Stimulated activated CD8-positive, alpha-beta memory T cell treated with anti-CD3 and anti-CD28 coated beads, Interleukin-7, amount 100 ng/mL, for 48 hours (primary cell): ENCODE measurements at regions not wholly inside any gene's neighbourhood (a gene's known extent, or its start where the extent isn't known, plus 50 kb on each side); places are given as distances from the start of the nearest gene placed in this dataset.

Experiments
- DNase-seq, 2 donors: peaks; one replicate each; pipeline ENCODE4 v3.0.0-alpha.2; 2020; ENCODE audit warnings: low read depth in 1 of 2; ENCODE audit errors: extremely low read depth in 1 of 2

- DNase-seq: no peak
These were observed 433.2 kb downstream of the HINT1 start for GRCh38 chr5:130731839-130732238.

GRCh38 chr5:130729541-130729940 lies 435.5 kb downstream of the HINT1 start:
- DNase-seq: no peak

GRCh38 chr5:130727830-130728229 lies 437.2 kb downstream of the HINT1 start:
- no peak for DNase-seq

- no peak for DNase-seq
These were observed 440.4 kb downstream of the HINT1 start for GRCh38 chr5:130724658-130725057.

GRCh38 chr5:130720355-130720754 lies 444.7 kb downstream of the HINT1 start:
- no peak for DNase-seq

- no peak for DNase-seq
These were observed 449.5 kb downstream of the HINT1 start for GRCh38 chr5:130715541-130715940.

GRCh38 chr5:130714200-130714599 lies 450.9 kb downstream of the HINT1 start:
- DNase-seq: no peak

GRCh38 chr5:130712324-130712723 lies 452.7 kb downstream of the HINT1 start:
- no peak for DNase-seq

- DNase-seq: no peak
These were observed 454.5 kb downstream of the HINT1 start for GRCh38 chr5:130710596-130710995.

- DNase-seq: no peak
These were observed 456.3 kb downstream of the HINT1 start for GRCh38 chr5:130708754-130709153.

GRCh38 chr5:130706696-130707095 lies 458.4 kb downstream of the HINT1 start:
- DNase-seq: no peak

GRCh38 chr5:130705368-130705767 lies 459.7 kb downstream of the HINT1 start:
- DNase-seq: no peak

GRCh38 chr5:130693509-130693908 lies 471.5 kb downstream of the HINT1 start:
- DNase-seq: no peak

GRCh38 chr5:130692770-130693169 lies 472.3 kb downstream of the HINT1 start:
- DNase-seq: no peak

- no peak for DNase-seq
These were observed 475.2 kb downstream of the HINT1 start for GRCh38 chr5:130689831-130690230.

GRCh38 chr5:130687085-130687733 lies 477.8 kb downstream of the HINT1 start:
- no peak for DNase-seq

GRCh38 chr5:130678637-130679036 lies 486.4 kb downstream of the HINT1 start:
- DNase-seq: no peak

GRCh38 chr5:130666462-130666861 lies 498.6 kb downstream of the HINT1 start:
- DNase-seq: no peak

GRCh38 chr5:130652176-130652575 lies 512.9 kb downstream of the HINT1 start:
- no peak for DNase-seq

GRCh38 chr5:130651440-130651839 lies 513.6 kb downstream of the HINT1 start:
- DNase-seq: no peak

- DNase-seq: no peak
These were observed 521.7 kb downstream of the HINT1 start for GRCh38 chr5:130643321-130643720.

GRCh38 chr5:130642461-130642860 lies 522.6 kb downstream of the HINT1 start:
- DNase-seq: no peak

- DNase-seq: no peak
These were observed 537.9 kb downstream of the HINT1 start for GRCh38 chr5:130627145-130627544.
